HCT116 (cell line): ENCODE measurements at regions not wholly inside any gene's neighbourhood (a gene's known extent, or its start where the extent isn't known, plus 50 kb on each side); places are given as distances from the start of the nearest gene placed in this dataset.
"Not testable (repeated sequence)": the region's sequence is repeated elsewhere in the genome, so short reads cannot be mapped to it uniquely, and the experiment has no call there.

Experiments used
- ATAC-seq: fragments of 200-7000 bp; cut with Tn5 transposase; 2 replicates; pipeline ENCODE4 v1.9.1; 2020; ENCODE audit warnings: mild to moderate bottlenecking, moderate library complexity
- BruUV-seq: library from RNA; stranded (reverse); fragments of 400-500 nt; replicated peaks from 2 replicates; lab custom pipeline; 2021; lab: Mats Ljungman, UMichigan
- CTCF ChIA-PET: fragments of 300-600 bp; sonication (Branson Sonifier 250); formaldehyde crosslinking; loops from one replicate; lab custom pipeline; 2021; ENCODE audit warnings: antibody characterized with exemption; lab: Charles Lee
- POLR2A ChIA-PET: fragments of 300-600, 350-600 bp; sonication (Branson Sonifier 250); formaldehyde crosslinking; loops from one replicate; lab custom pipeline; 2021; ENCODE audit warnings: antibody characterized with exemption; lab: Charles Lee
- RAD21 ChIA-PET, 2 experiments: fragments of 300-600 bp; sonication (Branson Sonifier 250); formaldehyde crosslinking; loops; one replicate each; lab custom pipeline; 2023; ENCODE audit warnings: low total read pairs in 2 of 2; ENCODE audit not compliant: uncharacterized antibody in 2 of 2, unreplicated experiment in 2 of 2, low non-redundant PET in 1 of 2; lab: Charles Lee
- DNase-seq: peaks from one replicate; pipeline ENCODE4 v3.0.0-alpha.2; 2010; ENCODE audit warnings: low read depth, low spot score
- H2AFZ ChIP-seq: fragments of 200-600 bp; shearing (Covaris generic), sonication (generic); 2 replicates; pipeline ENCODE4 v1.6.1; 2017; ENCODE audit warnings: low read depth, mixed run types, mixed read lengths, antibody characterized with exemption, low read length; ENCODE audit not compliant: poor library complexity, severe bottlenecking
- H3K27ac ChIP-seq: 2 replicates; pipeline ENCODE4 v1.5.1; 2012; ENCODE audit warnings: low read depth, low read length
- H3K27me3 ChIP-seq: fragments of 200-600 bp; sonication (generic); 2 replicates; pipeline ENCODE4 v1.6.1; 2016; ENCODE audit warnings: mixed run types, low read length, mixed read lengths; ENCODE audit not compliant: insufficient read depth
- H3K36me3 ChIP-seq, 2 experiments: fragments of 200-500 bp in 1 of 2; fragments of 200-600 bp in 1 of 2; sonication (Bioruptor generic) in 1 of 2; sonication (generic) in 1 of 2; 2 replicates each; pipeline versions ENCODE4 v1.5.1 to v1.6.1; 2014 to 2016; ENCODE audit warnings: low read length in 2 of 2, inconsistent platforms in 1 of 2, mixed read lengths in 1 of 2, mixed run types in 1 of 2; ENCODE audit not compliant: insufficient read depth in 2 of 2, control insufficient read depth in 1 of 2
- H3K4me1 ChIP-seq, 2 experiments: fragments of 200-600 bp in 1 of 2; sonication (generic) in 1 of 2; 2 replicates each; pipeline versions ENCODE4 v1.5.1 to v1.6.1; 2012 to 2017; ENCODE audit warnings: low read length in 2 of 2, inconsistent platforms in 1 of 2, mild to moderate bottlenecking in 1 of 2, mixed read lengths in 1 of 2, mixed run types in 1 of 2, moderate library complexity in 1 of 2; ENCODE audit not compliant: insufficient read depth in 2 of 2, control insufficient read depth in 1 of 2
- H3K4me2 ChIP-seq: fragments of 200-600 bp; sonication (generic); 2 replicates; pipeline ENCODE4 v1.6.1; 2017; ENCODE audit warnings: mixed run types, low read length, mixed read lengths
- H3K4me3 ChIP-seq, 2 experiments: fragments of 200-600 bp in 1 of 2; sonication (generic) in 1 of 2; replicated peaks in 1 of 2; 2 replicates each; pipeline ENCODE4 v1.5.1; 2011 to 2016; ENCODE audit warnings: low read length in 2 of 2, control low read depth in 1 of 2, low read depth in 1 of 2, mild to moderate bottlenecking in 1 of 2, mixed read lengths in 1 of 2, mixed run types in 1 of 2
- H3K79me2 ChIP-seq: fragments of 200-600 bp; sonication (generic); 2 replicates; pipeline ENCODE4 v1.6.1; 2017; ENCODE audit warnings: mild to moderate bottlenecking, mixed run types, low read length, moderate library complexity, mixed read lengths; ENCODE audit not compliant: insufficient read depth
- H3K9ac ChIP-seq: fragments of 200-600 bp; sonication (generic); 2 replicates; pipeline ENCODE4 v1.6.1; 2016; ENCODE audit warnings: low read length, mixed read lengths
- H3K9me2 ChIP-seq: fragments of 200-600 bp; sonication (generic), shearing (Covaris generic); 2 replicates; pipeline ENCODE4 v1.6.1; 2017; ENCODE audit warnings: mixed run types, mild to moderate bottlenecking, moderate library complexity; ENCODE audit not compliant: insufficient read depth
- H3K9me3 ChIP-seq, 2 experiments: fragments of 200-500 bp in 1 of 2; fragments of 200-600 bp in 1 of 2; sonication (Bioruptor generic) in 1 of 2; sonication (generic) in 1 of 2; 2 replicates each; pipeline ENCODE4 v1.6.1; 2014 to 2017; ENCODE audit warnings: low read length in 2 of 2, mixed read lengths in 2 of 2, inconsistent platforms in 1 of 2, low read depth in 1 of 2, mild to moderate bottlenecking in 1 of 2, mixed run types in 1 of 2, moderate library complexity in 1 of 2; ENCODE audit not compliant: control insufficient read depth in 1 of 2, insufficient read depth in 1 of 2
- H4K20me1 ChIP-seq: fragments of 200-600 bp; sonication (generic), shearing (Covaris generic); 2 replicates; pipeline ENCODE4 v1.6.1; 2017; ENCODE audit warnings: mixed run types, mild to moderate bottlenecking, moderate library complexity; ENCODE audit not compliant: insufficient read depth
- CEBPB ChIP-seq: IDR thresholded peaks from 2 replicates; pipeline ENCODE4 v1.6.1; 2012; ENCODE audit warnings: low read depth
- EGR1 ChIP-seq: IDR thresholded peaks from 2 replicates; pipeline ENCODE4 v1.6.1; 2012; ENCODE audit warnings: low read depth
- ELF1 ChIP-seq: IDR thresholded peaks from 2 replicates; pipeline ENCODE4 v1.6.1; 2012; ENCODE audit warnings: low read depth, borderline replicate concordance
- EZH2 ChIP-seq: fragments of 200-600 bp; sonication (generic); IDR thresholded peaks from 2 replicates; pipeline ENCODE4 v1.6.1; 2017; ENCODE audit warnings: antibody characterized with exemption, mixed run types
- POLR2AphosphoS5 ChIP-seq: IDR thresholded peaks from 2 replicates; pipeline ENCODE4 v1.6.1; 2011; ENCODE audit warnings: mild to moderate bottlenecking, low read depth, low read length, moderate library complexity
- TCF7L2 ChIP-seq: IDR thresholded peaks from 2 replicates; pipeline ENCODE4 v1.7.0; 2011; ENCODE audit warnings: borderline replicate concordance, inconsistent platforms; ENCODE audit not compliant: insufficient read depth, insufficient read length; ENCODE audit errors: extremely low read depth
- ZNF274 ChIP-seq: fragments of 200-500 bp; sonication (Bioruptor generic); IDR thresholded peaks from 2 replicates; pipeline ENCODE4 v1.6.1; 2014; ENCODE audit warnings: mild to moderate bottlenecking, low read depth, low read length, inconsistent platforms
- intact Hi-C: fragments of 100-400 bp; cut with micrococcal nuclease; formaldehyde crosslinking; loops from 2 replicates; pipeline ENCODE4 v1.10.0; 2022

DNA sequence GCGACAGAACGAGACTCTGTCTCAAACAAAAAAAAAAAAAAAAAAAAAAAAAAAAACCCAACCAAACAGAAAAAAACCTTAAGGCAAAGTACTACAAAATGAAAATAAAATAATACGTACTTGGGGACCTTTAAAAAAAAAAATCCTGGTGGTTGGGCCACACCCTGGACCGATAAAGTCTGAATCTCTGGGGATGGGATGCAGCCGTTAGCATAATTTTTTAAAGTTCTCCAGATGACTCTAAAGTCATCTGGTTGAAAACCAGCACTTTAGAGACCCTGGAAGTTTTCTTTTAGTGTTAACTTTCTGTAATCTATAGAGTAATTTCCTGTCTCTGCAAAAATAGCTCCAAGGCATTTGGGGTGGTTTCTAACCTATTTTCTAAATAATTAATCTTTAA lies 142.9 kb upstream of the SALL4 start:
- H2AFZ ChIP-seq, result no peak overlapping the region
- H3K9me3 ChIP-seq, result no peaks in the 10 kb centered on the region
- no peak for DNase-seq
- no peaks in the 10 kb centered on the region for H3K79me2 ChIP-seq
- TF ChIP-seq EGR1, result no peak
- no peak for TF ChIP-seq POLR2AphosphoS5
- TF ChIP-seq EZH2, result no peak
- TF ChIP-seq TCF7L2, result no peak
- TF ChIP-seq ELF1, result no peak
- H3K4me1 ChIP-seq, result no peaks in the 10 kb centered on the region
- no peak overlapping the region for H3K9ac ChIP-seq
- ChIA-PET RAD21 (no interaction called here), CTCF (no interaction called here), POLR2A (no interaction called here)
- no peaks in the 10 kb centered on the region for H4K20me1 ChIP-seq
- no peak overlapping the region for H3K4me2 ChIP-seq
- intact Hi-C loops, result no loop called here
- no peaks in the 10 kb centered on the region for H3K27me3 ChIP-seq
- no peak overlapping the region for H3K27ac ChIP-seq
- H3K36me3 ChIP-seq, result no peaks in the 10 kb centered on the region
- no peak overlapping the region for H3K4me3 ChIP-seq
- ATAC-seq, result no peak
- no peaks in the 10 kb centered on the region for H3K9me2 ChIP-seq
- BruUV-seq, result no TSS peak

DNA sequence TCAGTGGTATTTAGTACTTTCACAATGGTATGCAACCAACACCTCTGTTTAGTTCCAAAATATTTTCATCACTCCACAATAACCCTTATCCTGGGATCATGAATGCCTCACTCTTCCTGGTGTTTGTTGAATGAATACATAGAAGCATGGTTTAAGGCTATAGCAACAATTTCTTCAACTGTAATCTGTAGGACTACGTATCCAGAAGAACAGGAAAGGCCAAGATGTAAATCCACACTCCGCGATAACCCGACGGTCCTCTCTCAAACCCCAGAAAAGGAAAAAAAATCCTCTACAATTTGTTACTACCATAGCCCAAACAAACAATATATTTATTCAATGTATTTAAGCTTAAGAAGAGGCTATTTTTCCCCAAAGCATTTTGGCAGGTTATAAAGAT lies 141.4 kb upstream of the SALL4 start:
- CTCF ChIA-PET, result no interaction called here
- no peak overlapping the region for H3K9ac ChIP-seq

DNA sequence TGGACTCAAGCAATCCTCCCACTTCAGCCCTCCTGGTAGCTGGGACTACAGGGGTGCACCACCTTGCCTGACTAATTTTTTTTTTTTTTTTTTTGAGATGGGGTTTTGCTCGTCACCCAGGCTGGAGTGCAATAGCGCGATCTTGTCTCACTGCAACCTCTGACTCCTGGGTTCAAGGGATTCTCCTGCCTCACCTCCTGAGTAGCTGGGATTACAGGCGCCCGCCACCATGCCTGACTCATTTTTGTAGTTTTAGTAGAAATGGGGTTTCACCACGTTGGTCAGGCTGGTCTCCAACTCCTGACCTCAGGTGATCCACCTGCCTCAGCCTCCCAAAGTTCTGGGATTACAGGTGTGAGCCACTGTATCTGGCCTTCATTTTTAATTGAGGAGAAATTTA lies 141.0 kb upstream of the SALL4 start:
- CTCF ChIA-PET, H3K4me3 ChIP-seq, H4K20me1 ChIP-seq, H3K4me1 ChIP-seq, H3K9me2 ChIP-seq, H2AFZ ChIP-seq, H3K9ac ChIP-seq, H3K36me3 ChIP-seq, ATAC-seq, H3K4me2 ChIP-seq, POLR2A ChIA-PET, BruUV-seq, H3K9me3 ChIP-seq, H3K79me2 ChIP-seq, DNase-seq, RAD21 ChIA-PET, intact Hi-C loops, H3K27me3 ChIP-seq, H3K27ac ChIP-seq: not testable (repeated sequence)

More for the DNA sequence above, 141.4 kb upstream of the SALL4 start:
- DNase-seq (no peak), ATAC-seq (no peak)
- no peak overlapping the region for H2AFZ ChIP-seq
- no peaks in the 10 kb centered on the region for H4K20me1 ChIP-seq
- H3K36me3 ChIP-seq, result no peaks in the 10 kb centered on the region
- H3K9me2 ChIP-seq, result no peaks in the 10 kb centered on the region
- H3K4me1 ChIP-seq, result no peaks in the 10 kb centered on the region
- intact Hi-C loops, result no loop called here
- H3K27ac ChIP-seq, result no peak overlapping the region
- H3K79me2 ChIP-seq, result no peaks in the 10 kb centered on the region
- H3K4me3 ChIP-seq, result no peak overlapping the region
- TF ChIP-seq ZNF274 (no peak), CEBPB (no peak)
- H3K4me2 ChIP-seq, result no peak overlapping the region
- H3K9me3 ChIP-seq, result no peaks in the 10 kb centered on the region
- ChIA-PET RAD21 (no interaction called here), POLR2A (no interaction called here)
- H3K27me3 ChIP-seq, result no peaks in the 10 kb centered on the region
- no TSS peak for BruUV-seq
